Panc1 (cell line): ENCODE measurements at regions not wholly inside any gene's neighbourhood (a gene's known extent, or its start where the extent isn't known, plus 50 kb on each side); places are given as distances from the start of the nearest gene placed in this dataset.

Experiments
- ATAC-seq: fragments of 200-7000 bp; cut with Tn5 transposase; 2 replicates; pipeline ENCODE4 v1.9.1; 2020; ENCODE audit warnings: mild to moderate bottlenecking, moderate library complexity
- BruUV-seq: library from RNA; stranded (reverse); fragments of 400-500 nt; replicated peaks from 2 replicates; lab custom pipeline; 2021; lab: Mats Ljungman, UMichigan
- CTCF ChIA-PET: fragments of 300-600 bp; sonication (Branson Sonifier 250); formaldehyde crosslinking; loops from one replicate; lab custom pipeline; 2022; ENCODE audit warnings: antibody characterized with exemption; lab: Charles Lee
- POLR2A ChIA-PET: fragments of 300-600 bp; sonication (Branson Sonifier 250); formaldehyde crosslinking; loops from one replicate; lab custom pipeline; 2022; ENCODE audit warnings: antibody characterized with exemption; lab: Charles Lee
- DNase-seq: peaks from one replicate; pipeline ENCODE4 v3.0.0-alpha.2; 2010; ENCODE audit warnings: low read depth, low spot score
- H3K27ac ChIP-seq: 2 replicates; pipeline ENCODE4 v1.5.1; 2011; ENCODE audit warnings: mild to moderate bottlenecking, low read length, inconsistent platforms
- H3K27me3 ChIP-seq: fragments of 200-500 bp; sonication (Bioruptor generic); 2 replicates; pipeline ENCODE4 v1.6.0; 2014; ENCODE audit warnings: low read length, inconsistent platforms; ENCODE audit not compliant: control insufficient read depth, insufficient read depth
- H3K36me3 ChIP-seq: fragments of 200-500 bp; sonication (Bioruptor generic); 2 replicates; pipeline ENCODE4 v1.5.1; 2014; ENCODE audit warnings: inconsistent platforms, mild to moderate bottlenecking, low read length, moderate library complexity; ENCODE audit not compliant: control insufficient read depth, insufficient read depth
- H3K4me1 ChIP-seq: 2 replicates; pipeline ENCODE4 v1.5.1; 2011; ENCODE audit warnings: inconsistent platforms, mild to moderate bottlenecking, low read length, moderate library complexity; ENCODE audit not compliant: control insufficient read depth, insufficient read depth
- H3K4me3 ChIP-seq, 2 experiments: 2 replicates each; pipeline ENCODE4 v1.5.1; 2011 to 2012; ENCODE audit warnings: low read depth in 2 of 2, low read length in 2 of 2, mild to moderate bottlenecking in 2 of 2, inconsistent platforms in 1 of 2, moderate library complexity in 1 of 2
- H3K9me3 ChIP-seq: fragments of 200-500 bp; sonication (Bioruptor generic); 2 replicates; pipeline ENCODE4 v1.5.1; 2014; ENCODE audit warnings: low read depth, mild to moderate bottlenecking, inconsistent platforms, low read length, moderate library complexity; ENCODE audit not compliant: control insufficient read depth, insufficient read depth
- CTCF ChIP-seq: fragments of 450-650 bp; IDR thresholded peaks from 2 replicates; pipeline ENCODE4 v1.5.1; 2017; ENCODE audit warnings: mild to moderate bottlenecking
- POLR2AphosphoS5 ChIP-seq: IDR thresholded peaks from 2 replicates; pipeline ENCODE4 v1.6.1; 2012; ENCODE audit warnings: mild to moderate bottlenecking, low read depth, low read length, moderate library complexity
- REST ChIP-seq, 2 experiments: IDR thresholded peaks; 2 replicates each; pipeline ENCODE4 v1.6.1; 2011 to 2012; ENCODE audit warnings: low read depth in 2 of 2, control low read depth in 1 of 2, low read length in 1 of 2, mild to moderate bottlenecking in 1 of 2, moderate library complexity in 1 of 2; ENCODE audit not compliant: insufficient read depth in 1 of 2
- SIN3A ChIP-seq: IDR thresholded peaks from 2 replicates; pipeline ENCODE4 v1.6.1; 2012; ENCODE audit warnings: low read depth, mild to moderate bottlenecking, low read length, moderate library complexity, borderline replicate concordance; ENCODE audit not compliant: insufficient read depth
- TCF7L2 ChIP-seq: IDR thresholded peaks from 2 replicates; pipeline ENCODE4 v1.6.1; 2011; ENCODE audit warnings: mild to moderate bottlenecking, low read depth, low read length, inconsistent platforms
- in situ Hi-C: cut with HindIII; loops from 2 replicates; pipeline ENCODE4 v1.10.0; 2016; ENCODE audit warnings: low sequenced_read_pairs, low pct_unique_long_range_greater_than_20kb
- intact Hi-C: fragments of 100-400 bp; cut with micrococcal nuclease; formaldehyde crosslinking; loops from one replicate; pipeline ENCODE4 v1.10.0; 2022; ENCODE audit not compliant: unreplicated experiment

- DNase-seq = no peak
- Histone ChIP-seq H3K27ac (peak overlapping the region; percentile 68; the same call in 1 of the 2 replicates), H3K4me3 (no peak overlapping the region), H3K4me1 (peaks cover 11% of the 10 kb centered on the region; the same call in 1 of the 2 replicates), H3K27me3 (no peaks in the 10 kb centered on the region), H3K9me3 (no peaks in the 10 kb centered on the region), H3K36me3 (no peaks in the 10 kb centered on the region)
- intact Hi-C loops = no loop called here
- POLR2A ChIA-PET = interaction anchor here (0.6 to 0.8 kb wide), 3 partner anchors 135 to 758 kb away, joined by 3 to 4 read pairs (median 3); no protein-coding TSS in a partner anchor
- no TSS peak for BruUV-seq
- no peak for ATAC-seq
- TF ChIP-seq REST (IDR thresholded peaks at IDR 0.05; ENCODE audit: insufficient read depth in 1 of 2, low read depth in 2 of 2, low read length in 1 of 2) (no peak), SIN3A (no peak), POLR2AphosphoS5 (no peak), TCF7L2 (no peak), CTCF (no peak)
- in situ Hi-C loops = no loop called here
- CTCF ChIA-PET = interaction anchor here (0.7 kb wide), 1 partner anchor 83 kb away, joined by 6 read pairs; no protein-coding TSS in a partner anchor
Measured at GRCh38 chr1:218525451-218526197, 180.5 kb downstream of the TGFB2 start.

- no peak overlapping the region for H3K4me3 ChIP-seq
- ChIA-PET CTCF (no interaction called here), POLR2A (no interaction called here)
- intact Hi-C loops (no loop called here), in situ Hi-C loops (no loop called here)
- ATAC-seq (no peak), DNase-seq (no peak)
- H3K27me3 ChIP-seq = no peaks in the 10 kb centered on the region
- no peaks in the 10 kb centered on the region for H3K36me3 ChIP-seq
- H3K4me1 ChIP-seq = peaks cover 11% of the 10 kb centered on the region; the same call in 1 of the 2 replicates
- H3K27ac ChIP-seq = no peak overlapping the region
- no TSS peak for BruUV-seq
- TF ChIP-seq REST (IDR thresholded peaks at IDR 0.05; ENCODE audit: insufficient read depth in 1 of 2, low read depth in 2 of 2, low read length in 1 of 2) (no peak), SIN3A (no peak), CTCF (no peak), POLR2AphosphoS5 (no peak), TCF7L2 (no peak)
- no peaks in the 10 kb centered on the region for H3K9me3 ChIP-seq
Measured at GRCh38 chr1:218526198-218526580, 181.1 kb downstream of the TGFB2 start.
